Heart left ventricle (tissue), 16 donors: ENCODE measurements at regions not wholly inside any gene's neighbourhood (a gene's known extent, or its start where the extent isn't known, plus 50 kb on each side); places are given as distances from the start of the nearest gene placed in this dataset.

Experiments
- ATAC-seq, 4 donors: fragments of 200-7000 bp; cut with Tn5 transposase; one replicate each; pipeline ENCODE4 v1.9.1; 2020 to 2022; ENCODE audit warnings: moderate library complexity in 4 of 4, mild to moderate bottlenecking in 3 of 4, moderate number of reproducible peaks in 1 of 4
- DNase-seq, 5 donors: peaks; one replicate each; pipeline ENCODE4 v3.0.0-alpha.2; 2020
- H3K27ac ChIP-seq, 12 donors: fragments of 200-600 bp; sonication (generic) in 4 of 12; one replicate each; pipeline versions ENCODE4 v1.5.0 to v1.8.0; 2016 to 2022; ENCODE audit warnings: mild to moderate bottlenecking in 2 of 12
- H3K27me3 ChIP-seq, 9 donors: fragments of 200-600 bp; sonication (generic) in 2 of 9; one replicate each; pipeline versions ENCODE4 v1.5.1 to v1.8.0; 2016 to 2022; ENCODE audit warnings: mild to moderate bottlenecking in 3 of 9
- H3K36me3 ChIP-seq, 9 donors: fragments of 200-600 bp; sonication (generic) in 2 of 9; one replicate each; pipeline versions ENCODE4 v1.5.0 to v1.8.0; 2018 to 2022; ENCODE audit warnings: mild to moderate bottlenecking in 2 of 9
- H3K4me1 ChIP-seq, 12 donors: fragments of 200-600 bp; sonication (generic) in 4 of 12; one replicate each; pipeline versions ENCODE4 v1.5.0 to v1.8.0; 2016 to 2022; ENCODE audit warnings: mild to moderate bottlenecking in 3 of 12
- H3K4me3 ChIP-seq, 12 donors: fragments of 200-600 bp; sonication (generic) in 4 of 12; one replicate each; pipeline versions ENCODE4 v1.5.0 to v1.8.0; 2017 to 2022; ENCODE audit warnings: mild to moderate bottlenecking in 9 of 12, moderate library complexity in 4 of 12
- H3K9me3 ChIP-seq, 12 donors: fragments of 200-600 bp; sonication (generic) in 4 of 12; one replicate each; pipeline versions ENCODE4 v1.5.0 to v1.8.0; 2016 to 2022; ENCODE audit warnings: mild to moderate bottlenecking in 1 of 12
- CTCF ChIP-seq, 12 donors: fragments of 200-600 bp; sonication (generic) in 4 of 12; IDR thresholded peaks; one replicate each; pipeline versions ENCODE4 v1.5.0 to v1.8.0; 2018 to 2022; ENCODE audit warnings: antibody characterized with exemption in 12 of 12, mild to moderate bottlenecking in 5 of 12
- POLR2A ChIP-seq, 2 donors: fragments of 450-650 bp; IDR thresholded peaks; one replicate each; pipeline ENCODE4 v1.6.1; 2017; ENCODE audit warnings: antibody characterized with exemption in 2 of 2, mild to moderate bottlenecking in 2 of 2, moderate library complexity in 2 of 2
- WGBS, 4 donors: extraction: QIAGEN DNeasy Blood & Tissue Kit in 2 of 4; methylation state at CpG; one replicate each; pipeline versions ENCODE4 v1.1.5 to v1.1.7; 2013 to 2018; 5-methylcytosine and 5-hydroxymethylcytosine counted together
- intact Hi-C, 10 donors: fragments of 100-400 bp; cut with DNase I; formaldehyde crosslinking; loops; one replicate each; pipeline versions ENCODE4 v1.11.1 to v1.14.2; 2022
- donor health status: ischemic (EF 13 %, LVEDD 7.1; RV severe dilation, severe dysfunction).
- donor health status: healthy with polysubstance abuse.
- donor health status: DM: no; HTN: yes; CAD: no.
- donor health status: DM: no; HTN: no; CAD: no.
- donor health status: ischemic (EF 25% LVEDD 6.9; RV normal size, moderate dysfunction).
- donor health status: ischemic (EF 25% LVEDD 5.7; RV mildly dilated, moderate dysfunction).
- donor health status: healthy.
- donor health status: DM: yes; HTN: yes; CAD: no.
- donor health status: ischemic (EF 35%, LVEDD 5.7; RV mildly dilated, moderate dysfunction).
- donor health status: nonischemic (EF 11% LVEDD 7.7; RV severe dilation, severe dysfunction).
- donor health status: DM: yes; HTN: yes; CAD: no.
- donor health status: PGD.
- donor health status: ischemic (EF 29% LVEDD 5.4; RV normal size, mild dysfunction).
- donor health status: nonischemic (EF 23%, LVEDD 6.1; RV moderate dilation, normal function).

- Histone ChIP-seq H3K27me3 (no peaks in the 10 kb centered on the region), H3K27ac (no peak overlapping the region), H3K4me3 (no peak overlapping the region), H3K4me1 (no peaks in the 10 kb centered on the region), H3K36me3 (no peaks in the 10 kb centered on the region), H3K9me3 (peaks cover 0 to 5% (median 0%) of the 10 kb centered on the region in 12 donors)
- DNase-seq = no peak
- no peak for ATAC-seq
- intact Hi-C loops = no loop called here
- WGBS, 4 donors = 90 to 96% (median 93%) methylated on average over 1 of the region's 1 CpG
- TF ChIP-seq POLR2A (IDR thresholded peaks at IDR 0.05) (no peak), CTCF (IDR thresholded peaks at IDR 0.05) (no peak)
Observed at GRCh38 chr20:54318892-54319291, 111.0 kb downstream of the PFDN4 start.

GRCh38 chr20:54320148-54320607 is 112.3 kb downstream of the PFDN4 start:
- Histone ChIP-seq H3K9me3 (peaks cover 0 to 5% (median 0%) of the 10 kb centered on the region in 12 donors), H3K4me1 (no peaks in the 10 kb centered on the region), H3K36me3 (no peaks in the 10 kb centered on the region), H3K4me3 (no peak overlapping the region), H3K27me3 (no peaks in the 10 kb centered on the region), H3K27ac (no peak overlapping the region)
- DNase-seq (no peak), ATAC-seq (no peak)
- TF ChIP-seq POLR2A (IDR thresholded peaks at IDR 0.05) = no peak
- TF ChIP-seq CTCF (IDR thresholded peaks at IDR 0.05) = no peak
- intact Hi-C loops = no loop called here
- 42 to 57% (median 53%) methylated on average over 4 of the region's 4 CpGs for WGBS, 4 donors

- no peak for TF ChIP-seq POLR2A (IDR thresholded peaks at IDR 0.05)
- no peak for TF ChIP-seq CTCF (IDR thresholded peaks at IDR 0.05)
- Histone ChIP-seq H3K4me3 (no peak overlapping the region), H3K9me3 (peaks cover 0 to 5% (median 0%) of the 10 kb centered on the region in 12 donors), H3K27ac (no peak overlapping the region), H3K27me3 (no peaks in the 10 kb centered on the region), H3K36me3 (no peaks in the 10 kb centered on the region), H3K4me1 (no peaks in the 10 kb centered on the region)
- intact Hi-C loops = no loop called here
- no peak for ATAC-seq
- 66 to 77% (median 72%) methylated on average over 3 of the region's 3 CpGs for WGBS, 4 donors
- no peak for DNase-seq
Observed at GRCh38 chr20:54321352-54322087, 113.6 kb downstream of the PFDN4 start.

GRCh38 chr20:54323227-54323734 is 115.4 kb downstream of the PFDN4 start:
- TF ChIP-seq POLR2A (IDR thresholded peaks at IDR 0.05) (no peak), CTCF (IDR thresholded peaks at IDR 0.05) (no peak)
- no peaks in the 10 kb centered on the region for H3K9me3 ChIP-seq
- DNase-seq (no peak), ATAC-seq (peak in 2 of 4 donors; percentile 49 to 50)
- no peaks in the 10 kb centered on the region for H3K36me3 ChIP-seq
- intact Hi-C loops = no loop called here
- H3K27me3 ChIP-seq = no peaks in the 10 kb centered on the region
- H3K4me1 ChIP-seq = no peaks in the 10 kb centered on the region
- no peak overlapping the region for H3K4me3 ChIP-seq
- 71 to 88% (median 80%) methylated on average over 2 of the region's 2 CpGs for WGBS, 4 donors
- no peak overlapping the region for H3K27ac ChIP-seq
